ENCODE measurements at regions not wholly inside any gene's neighbourhood (a gene's known extent, or its start where the extent isn't known, plus 50 kb on each side); places are given as distances from the start of the nearest gene placed in this dataset.

DNA sequence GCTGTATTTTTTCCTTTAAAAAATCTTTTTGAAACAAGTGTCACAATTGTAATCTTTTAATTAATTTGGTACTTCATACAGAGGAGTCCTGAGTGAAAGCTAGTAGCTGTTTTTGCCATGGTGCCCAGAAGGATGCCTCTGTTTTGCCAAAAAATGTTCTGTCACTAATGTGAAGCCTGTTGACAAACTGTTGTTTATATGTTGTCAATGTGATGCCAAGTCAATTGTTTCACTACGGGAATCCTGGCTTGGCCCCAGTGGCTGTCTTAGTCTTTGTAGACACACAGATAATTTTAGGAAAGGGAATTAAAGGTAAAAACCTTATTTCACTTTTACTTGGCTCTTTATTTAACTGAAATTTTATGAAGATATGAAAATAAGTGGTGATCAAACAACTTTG is 706.4 kb upstream of the MMS22L start:
- TF ChIP-seq YY1 (IDR thresholded peaks at IDR 0.05; ENCODE audit: insufficient read depth, insufficient read length) (no peak), ZNF274 (IDR thresholded peaks at IDR 0.05; ENCODE audit: low read depth, low read length) (no peak), SUZ12 (IDR thresholded peaks at IDR 0.05; ENCODE audit: extremely low read depth, insufficient read depth, insufficient read length) (no peak)
